ENCODE measurements at regions not wholly inside any gene's neighbourhood (a gene's known extent, or its start where the extent isn't known, plus 50 kb on each side); places are given as distances from the start of the nearest gene placed in this dataset.

GRCh38 chr12:23303220-23303619, 646.2 kb downstream of the SOX5 start:
- no peak overlapping the region for H3K4me3 ChIP-seq (replicated peaks; ENCODE audit: low read depth, low read length)
- no peaks in the 10 kb centered on the region for H3K36me3 ChIP-seq (ENCODE audit: control insufficient read depth, insufficient read depth, low read length)
- DNase-seq (ENCODE audit: extremely low read depth, insufficient read length), result no peak
- TF ChIP-seq, protein P1, sequence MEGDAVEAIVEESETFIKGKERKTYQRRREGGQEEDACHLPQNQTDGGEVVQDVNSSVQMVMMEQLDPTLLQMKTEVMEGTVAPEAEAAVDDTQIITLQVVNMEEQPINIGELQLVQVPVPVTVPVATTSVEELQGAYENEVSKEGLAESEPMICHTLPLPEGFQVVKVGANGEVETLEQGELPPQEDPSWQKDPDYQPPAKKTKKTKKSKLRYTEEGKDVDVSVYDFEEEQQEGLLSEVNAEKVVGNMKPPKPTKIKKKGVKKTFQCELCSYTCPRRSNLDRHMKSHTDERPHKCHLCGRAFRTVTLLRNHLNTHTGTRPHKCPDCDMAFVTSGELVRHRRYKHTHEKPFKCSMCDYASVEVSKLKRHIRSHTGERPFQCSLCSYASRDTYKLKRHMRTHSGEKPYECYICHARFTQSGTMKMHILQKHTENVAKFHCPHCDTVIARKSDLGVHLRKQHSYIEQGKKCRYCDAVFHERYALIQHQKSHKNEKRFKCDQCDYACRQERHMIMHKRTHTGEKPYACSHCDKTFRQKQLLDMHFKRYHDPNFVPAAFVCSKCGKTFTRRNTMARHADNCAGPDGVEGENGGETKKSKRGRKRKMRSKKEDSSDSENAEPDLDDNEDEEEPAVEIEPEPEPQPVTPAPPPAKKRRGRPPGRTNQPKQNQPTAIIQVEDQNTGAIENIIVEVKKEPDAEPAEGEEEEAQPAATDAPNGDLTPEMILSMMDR (IDR thresholded peaks at IDR 0.05; ENCODE audit: insufficient read depth, low read length, poor library complexity, severe bottlenecking), result no peak
- no peaks in the 10 kb centered on the region for H3K27me3 ChIP-seq (replicated peaks; ENCODE audit: control insufficient read depth, insufficient read depth, low read length)

DNA sequence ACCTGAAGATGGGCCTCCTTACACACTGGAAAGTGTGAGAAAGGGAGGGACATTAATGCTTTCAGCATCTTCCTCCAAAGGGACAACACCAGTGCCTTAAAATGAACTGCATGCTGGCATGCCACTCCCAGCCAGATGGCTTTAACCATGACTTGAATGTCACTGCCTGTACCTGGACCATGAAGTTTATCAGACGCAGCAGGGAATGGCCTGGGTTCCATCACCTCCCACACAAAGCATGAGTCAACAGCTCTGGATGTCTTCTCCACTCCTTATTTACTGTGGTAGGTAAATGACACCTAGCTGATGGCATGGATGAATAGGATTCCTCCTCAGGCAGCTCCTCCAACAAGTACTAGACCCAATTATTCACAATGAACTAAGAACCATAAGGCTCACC, 645.6 kb downstream of the SOX5 start:
- H3K27me3 ChIP-seq (replicated peaks; ENCODE audit: control insufficient read depth, insufficient read depth, low read length), result no peaks in the 10 kb centered on the region
- H3K4me3 ChIP-seq (replicated peaks; ENCODE audit: low read depth, low read length), result no peak overlapping the region
- H3K36me3 ChIP-seq (ENCODE audit: control insufficient read depth, insufficient read depth, low read length), result no peaks in the 10 kb centered on the region
- DNase-seq (ENCODE audit: extremely low read depth, insufficient read length), result no peak
- TF ChIP-seq, protein P1 (IDR thresholded peaks at IDR 0.05; ENCODE audit: insufficient read depth, low read length, poor library complexity, severe bottlenecking), result no peak

- Histone ChIP-seq H3K36me3 (ENCODE audit: control insufficient read depth, insufficient read depth, low read length) (no peaks in the 10 kb centered on the region), H3K27me3 (replicated peaks; ENCODE audit: control insufficient read depth, insufficient read depth, low read length) (no peaks in the 10 kb centered on the region), H3K4me3 (replicated peaks; ENCODE audit: low read depth, low read length) (no peak overlapping the region)
- DNase-seq (ENCODE audit: extremely low read depth, insufficient read length), result no peak
- TF ChIP-seq, protein P1 (IDR thresholded peaks at IDR 0.05; ENCODE audit: insufficient read depth, low read length, poor library complexity, severe bottlenecking), result no peak
Observed at GRCh38 chr12:23333938-23334337, 615.5 kb downstream of the SOX5 start.

- H3K36me3 ChIP-seq (ENCODE audit: control insufficient read depth, insufficient read depth, low read length), result no peaks in the 10 kb centered on the region
- H3K4me3 ChIP-seq (replicated peaks; ENCODE audit: low read depth, low read length), result no peak overlapping the region
- no peaks in the 10 kb centered on the region; the same call in 1 of the 2 replicates for H3K27me3 ChIP-seq (replicated peaks; ENCODE audit: control insufficient read depth, insufficient read depth, low read length)
- no peak for DNase-seq (ENCODE audit: extremely low read depth, insufficient read length)
- TF ChIP-seq, protein P1 (IDR thresholded peaks at IDR 0.05; ENCODE audit: insufficient read depth, low read length, poor library complexity, severe bottlenecking), result no peak
Observed at GRCh38 chr12:23335593-23335992, 613.9 kb downstream of the SOX5 start.

DNA sequence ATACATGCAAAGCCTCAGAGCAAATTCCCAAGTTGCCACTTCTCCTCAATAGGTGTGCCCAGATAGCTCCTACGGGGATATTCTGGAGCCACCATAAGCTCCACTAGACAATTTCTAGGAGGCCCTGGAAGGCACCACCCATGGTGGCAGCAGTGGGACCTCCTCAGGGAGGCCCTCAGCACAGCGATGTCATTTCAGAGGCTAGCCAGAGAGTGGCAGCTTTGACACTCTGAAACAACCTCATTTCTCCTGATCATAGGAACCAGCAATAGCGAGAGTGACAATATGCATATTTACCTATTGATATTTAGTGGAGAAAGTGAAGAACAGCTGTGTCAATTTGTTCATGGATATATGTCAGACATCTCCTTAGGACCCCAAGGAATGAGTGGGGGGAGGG, 612.3 kb downstream of the SOX5 start:
- H3K36me3 ChIP-seq (ENCODE audit: control insufficient read depth, insufficient read depth, low read length), result no peaks in the 10 kb centered on the region
- TF ChIP-seq, protein P1 (IDR thresholded peaks at IDR 0.05; ENCODE audit: insufficient read depth, low read length, poor library complexity, severe bottlenecking), result no peak
- no peak for DNase-seq (ENCODE audit: extremely low read depth, insufficient read length)
- no peaks in the 10 kb centered on the region; the same call in 1 of the 2 replicates for H3K27me3 ChIP-seq (replicated peaks; ENCODE audit: control insufficient read depth, insufficient read depth, low read length)
- no peak overlapping the region for H3K4me3 ChIP-seq (replicated peaks; ENCODE audit: low read depth, low read length)

- Histone ChIP-seq H3K4me3 (replicated peaks; ENCODE audit: low read depth, low read length) (no peak overlapping the region), H3K36me3 (ENCODE audit: control insufficient read depth, insufficient read depth, low read length) (no peaks in the 10 kb centered on the region), H3K27me3 (replicated peaks; ENCODE audit: control insufficient read depth, insufficient read depth, low read length) (no peaks in the 10 kb centered on the region; the same call in 1 of the 2 replicates)
- TF ChIP-seq, protein P1 (IDR thresholded peaks at IDR 0.05; ENCODE audit: insufficient read depth, low read length, poor library complexity, severe bottlenecking), result no peak
- DNase-seq (ENCODE audit: extremely low read depth, insufficient read length), result no peak
Observed at GRCh38 chr12:23340351-23340750, 609.1 kb downstream of the SOX5 start.
